Transverse colon (tissue), 4 donors: ENCODE measurements at regions not wholly inside any gene's neighbourhood (a gene's known extent, or its start where the extent isn't known, plus 50 kb on each side); places are given as distances from the start of the nearest gene placed in this dataset.

Experiments
- DNase-seq: peaks from one replicate; pipeline ENCODE4 v3.0.0-alpha.2; 2019
- H3K27ac ChIP-seq, 4 donors: fragments of 200-600 bp; sonication (generic); 2 replicates each; pipeline ENCODE4 v1.5.1; 2016 to 2018; ENCODE audit warnings: inconsistent platforms in 4 of 4
- H3K27me3 ChIP-seq: fragments of 200-600 bp; sonication (generic); 2 replicates; pipeline ENCODE4 v1.5.1; 2017; ENCODE audit warnings: inconsistent platforms
- H3K36me3 ChIP-seq, 4 donors: fragments of 200-600 bp; sonication (generic); 2 replicates each; pipeline ENCODE4 v1.5.1; 2017 to 2019; ENCODE audit warnings: inconsistent platforms in 4 of 4
- H3K4me1 ChIP-seq, 4 donors: fragments of 200-600 bp; sonication (generic); 2 replicates each; pipeline ENCODE4 v1.5.1; 2017 to 2020; ENCODE audit warnings: inconsistent platforms in 4 of 4
- H3K4me3 ChIP-seq, 4 donors: fragments of 200-600 bp; sonication (generic); 1 replicate in 1 of 4; 2 replicates in 3 of 4; pipeline versions ENCODE4 v1.5.1 to v1.6.1; 2017 to 2019; ENCODE audit warnings: inconsistent platforms in 4 of 4
- H3K9me3 ChIP-seq, 2 donors: fragments of 200-600 bp; sonication (generic); 2 replicates each; pipeline ENCODE4 v1.5.1; 2017 to 2019; ENCODE audit warnings: inconsistent platforms in 2 of 2
- EP300 ChIP-seq: sonication (generic); formaldehyde crosslinking; IDR thresholded peaks from one replicate; pipeline ENCODE4 v1.6.1; 2017; ENCODE audit warnings: antibody characterized with exemption, low read depth
- POLR2A ChIP-seq: fragments of 450-650 bp; IDR thresholded peaks from one replicate; pipeline ENCODE4 v1.6.1; 2016; ENCODE audit warnings: antibody characterized with exemption, mild to moderate bottlenecking, moderate library complexity
- POLR2AphosphoS5 ChIP-seq, 3 donors: sonication (generic); formaldehyde crosslinking; IDR thresholded peaks; one replicate each; pipeline ENCODE4 v1.6.1; 2016; ENCODE audit warnings: antibody characterized with exemption in 3 of 3
- WGBS, 2 donors: methylation state at CpG; one replicate each; pipeline ENCODE4 v1.1.5; 2018; ENCODE audit warnings: low coverage in 1 of 2; 5-methylcytosine and 5-hydroxymethylcytosine counted together
- in situ Hi-C, 4 donors: fragments of 200-750 bp; cut with MboI; loops; one replicate each; pipeline versions ENCODE4 v1.15.0 to v1.15.1; 2017; ENCODE audit warnings: low sequenced_read_pairs in 3 of 4, low pct_ligation_motif_present in 1 of 4, low pct_unique_long_range_greater_than_20kb in 1 of 4
- intact Hi-C: fragments of 100-400 bp; cut with DNase I; formaldehyde crosslinking; loops from one replicate; pipeline ENCODE4 v1.15.1; 2023; ENCODE audit warnings: low total_unique reads
- TF ChIP-seq, protein P1 (sequence below), 5 experiments: fragments of 200-600 bp in 3 of 5; fragments of 450-650 bp in 2 of 5; sonication (generic) in 3 of 5; IDR thresholded peaks; 1 replicate in 2 of 5; 2 replicates in 3 of 5; pipeline ENCODE4 v1.5.1; 2016 to 2017; ENCODE audit warnings: antibody characterized with exemption in 5 of 5, inconsistent platforms in 3 of 5, mild to moderate bottlenecking in 2 of 5, moderate library complexity in 1 of 5

DNA sequence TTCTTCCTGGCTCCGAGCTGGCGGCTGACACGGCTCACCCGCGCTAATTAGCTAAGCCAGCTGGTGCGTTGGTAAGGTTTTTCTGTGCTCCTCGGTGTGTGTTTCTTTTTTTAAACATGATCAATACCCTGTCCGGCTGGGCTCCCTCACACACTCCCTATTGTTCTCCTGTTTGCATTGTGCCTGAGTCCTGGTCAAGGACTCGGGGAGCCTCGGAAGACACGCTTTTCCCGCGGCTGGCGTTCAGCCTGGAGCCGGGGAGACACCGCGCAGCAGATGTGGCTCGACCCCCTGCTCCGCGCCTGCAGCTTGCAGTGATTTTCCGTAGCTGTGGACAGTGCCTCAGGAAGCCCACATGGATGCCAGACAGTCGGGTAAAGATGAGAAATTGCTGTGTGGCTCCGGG is 454.9 kb upstream of the CADM1 start:
- intact Hi-C loops = no loop called here
- in situ Hi-C loops = no loop called here
- WGBS, 2 donors = 43 to 67% methylated on average over 8 to 23 of the region's 23 CpGs
- no peak overlapping the region for H3K27ac ChIP-seq
- peaks cover 23% of the 10 kb centered on the region for H3K27me3 ChIP-seq
- DNase-seq = no peak
- no peaks in the 10 kb centered on the region for H3K9me3 ChIP-seq
- H3K4me3 ChIP-seq = no peak overlapping the region
- no peaks in the 10 kb centered on the region for H3K36me3 ChIP-seq
- no peaks in the 10 kb centered on the region for H3K4me1 ChIP-seq
- TF ChIP-seq, protein P1, sequence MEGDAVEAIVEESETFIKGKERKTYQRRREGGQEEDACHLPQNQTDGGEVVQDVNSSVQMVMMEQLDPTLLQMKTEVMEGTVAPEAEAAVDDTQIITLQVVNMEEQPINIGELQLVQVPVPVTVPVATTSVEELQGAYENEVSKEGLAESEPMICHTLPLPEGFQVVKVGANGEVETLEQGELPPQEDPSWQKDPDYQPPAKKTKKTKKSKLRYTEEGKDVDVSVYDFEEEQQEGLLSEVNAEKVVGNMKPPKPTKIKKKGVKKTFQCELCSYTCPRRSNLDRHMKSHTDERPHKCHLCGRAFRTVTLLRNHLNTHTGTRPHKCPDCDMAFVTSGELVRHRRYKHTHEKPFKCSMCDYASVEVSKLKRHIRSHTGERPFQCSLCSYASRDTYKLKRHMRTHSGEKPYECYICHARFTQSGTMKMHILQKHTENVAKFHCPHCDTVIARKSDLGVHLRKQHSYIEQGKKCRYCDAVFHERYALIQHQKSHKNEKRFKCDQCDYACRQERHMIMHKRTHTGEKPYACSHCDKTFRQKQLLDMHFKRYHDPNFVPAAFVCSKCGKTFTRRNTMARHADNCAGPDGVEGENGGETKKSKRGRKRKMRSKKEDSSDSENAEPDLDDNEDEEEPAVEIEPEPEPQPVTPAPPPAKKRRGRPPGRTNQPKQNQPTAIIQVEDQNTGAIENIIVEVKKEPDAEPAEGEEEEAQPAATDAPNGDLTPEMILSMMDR (IDR thresholded peaks at IDR 0.05) = no peak
- TF ChIP-seq POLR2AphosphoS5 (IDR thresholded peaks at IDR 0.05) (no peak), POLR2A (no peak), EP300 (no peak)

DNA sequence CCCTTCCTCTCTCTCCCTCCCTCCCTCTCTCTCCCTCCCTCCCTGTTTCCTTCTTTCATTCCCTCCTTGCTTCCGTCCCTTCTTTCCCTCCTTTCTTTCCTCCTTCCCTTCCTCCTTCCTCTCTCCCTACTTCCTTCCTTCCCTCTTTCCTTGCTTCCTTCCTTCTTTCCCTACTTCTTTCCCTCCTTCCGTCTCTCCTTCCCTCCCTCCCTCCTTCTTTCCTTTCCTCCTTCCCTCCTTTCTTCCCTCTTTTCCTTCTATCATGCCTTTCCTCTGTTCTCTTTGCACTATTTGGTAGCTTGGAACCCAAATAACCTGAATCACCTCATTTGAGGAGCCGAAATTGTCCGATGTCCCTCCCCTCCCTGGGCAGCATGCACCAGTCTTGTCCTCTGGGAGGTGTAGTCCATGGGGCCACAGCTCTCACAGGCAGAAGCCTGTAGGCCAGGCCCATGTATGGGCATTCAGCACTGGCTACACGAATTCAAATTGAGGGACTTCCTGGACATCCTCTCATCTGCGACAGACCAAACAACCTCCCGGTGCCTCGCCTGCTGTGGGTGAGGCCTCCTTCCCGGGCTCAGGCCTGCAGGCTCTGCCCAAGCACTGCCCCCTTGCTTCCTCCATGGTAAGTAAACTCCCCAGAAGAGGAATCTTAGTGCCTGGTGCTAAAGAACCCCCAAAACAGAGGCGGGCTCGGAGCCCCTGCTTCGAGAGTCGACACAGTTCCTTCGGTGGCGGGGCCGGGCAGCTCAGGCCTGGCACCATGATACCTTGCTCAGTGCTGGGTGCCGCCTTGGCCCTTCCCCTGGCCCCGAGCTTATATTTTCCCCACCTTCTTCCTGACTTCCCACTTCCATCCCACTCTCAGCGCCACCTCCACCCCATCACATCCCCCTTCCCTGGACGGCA is 454.1 kb upstream of the CADM1 start:
- Histone ChIP-seq H3K9me3 (no peaks in the 10 kb centered on the region), H3K4me3 (no peak overlapping the region), H3K27me3 (peaks cover 23% of the 10 kb centered on the region), H3K27ac (no peak overlapping the region), H3K4me1 (no peaks in the 10 kb centered on the region), H3K36me3 (no peaks in the 10 kb centered on the region)
- in situ Hi-C loops = no loop called here
- TF ChIP-seq POLR2A (no peak), POLR2AphosphoS5 (IDR thresholded peaks at IDR 0.05) (no peak), EP300 (no peak)
- TF ChIP-seq, protein P1 (IDR thresholded peaks at IDR 0.05) = no peak
- DNase-seq = no peak
- intact Hi-C loops = no loop called here
- WGBS, 2 donors = 56 to 88% methylated on average over 4 to 17 of the region's 20 CpGs

- intact Hi-C loops = no loop called here
- TF ChIP-seq, protein P1 (IDR thresholded peaks at IDR 0.05) = no peak
- TF ChIP-seq EP300 (no peak), POLR2AphosphoS5 (IDR thresholded peaks at IDR 0.05) (no peak), POLR2A (no peak)
- Histone ChIP-seq H3K27me3 (peaks cover 17% of the 10 kb centered on the region), H3K27ac (no peak overlapping the region), H3K9me3 (peaks cover 8% of the 10 kb centered on the region in 2 donors), H3K4me1 (no peaks in the 10 kb centered on the region), H3K4me3 (no peak overlapping the region), H3K36me3 (no peaks in the 10 kb centered on the region)
- no peak for DNase-seq
- in situ Hi-C loops = no loop called here
- 55% methylated on average over 2 of the region's 2 CpGs; no CpG with 5 or more reads in 1 of the 2 donors for WGBS, 2 donors
Observed at GRCh38 chr11:115955803-115956202, 451.6 kb upstream of the CADM1 start.

DNA sequence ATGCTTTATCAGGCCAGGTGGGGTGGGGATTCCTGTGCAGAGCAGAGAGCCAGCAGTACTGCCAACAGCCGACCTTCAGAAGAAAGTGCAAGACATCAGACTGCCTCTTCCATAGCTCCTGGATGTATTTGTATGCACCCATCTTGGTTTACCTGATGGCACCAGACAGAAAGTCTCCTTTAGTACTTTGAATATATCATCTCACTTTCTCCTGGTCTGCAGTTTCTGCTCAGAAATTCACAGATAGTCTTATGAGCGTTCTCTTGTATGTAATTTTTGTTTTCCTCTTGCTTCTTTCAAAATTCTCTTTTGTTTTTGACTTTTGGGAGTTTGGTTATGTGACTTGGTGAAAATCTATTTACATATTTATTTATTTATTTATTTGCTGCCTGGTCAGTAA is 446.4 kb upstream of the CADM1 start:
- no peaks in the 10 kb centered on the region for H3K36me3 ChIP-seq
- DNase-seq = no peak
- H3K27me3 ChIP-seq = no peaks in the 10 kb centered on the region
- intact Hi-C loops (no loop called here), in situ Hi-C loops (no loop called here)
- TF ChIP-seq POLR2AphosphoS5 (IDR thresholded peaks at IDR 0.05) = no peak
- TF ChIP-seq POLR2A = no peak
- TF ChIP-seq EP300 = no peak
- TF ChIP-seq, protein P1 (IDR thresholded peaks at IDR 0.05) = no peak
- H3K9me3 ChIP-seq = peaks cover 12 to 16% of the 10 kb centered on the region in 2 donors
- no peaks in the 10 kb centered on the region for H3K4me1 ChIP-seq
- no peak overlapping the region for H3K27ac ChIP-seq
- 67 to 87% methylated on average over 1 to 2 of the region's 2 CpGs for WGBS, 2 donors
- H3K4me3 ChIP-seq = no peak overlapping the region
